ENCODE measurements at regions not wholly inside any gene's neighbourhood (a gene's known extent, or its start where the extent isn't known, plus 50 kb on each side); places are given as distances from the start of the nearest gene placed in this dataset.

GRCh38 chr1:59186656-59187055 lies 110.2 kb upstream of the FGGY start:
- TF ChIP-seq REST (IDR thresholded peaks at IDR 0.05; ENCODE audit: insufficient replicate concordance, low read depth) (no peak), CTCF (IDR thresholded peaks at IDR 0.05; ENCODE audit: insufficient read depth, low read length) (no peak)

All from HL-60 (cell line).